ENCODE measurements at regions not wholly inside any gene's neighbourhood (a gene's known extent, or its start where the extent isn't known, plus 50 kb on each side); places are given as distances from the start of the nearest gene placed in this dataset.

- no peak for DNase-seq
Measured at GRCh38 chrX:139106069-139106468, 394.6 kb upstream of the FGF13 start.

- no peak for DNase-seq
Measured at GRCh38 chrX:139094671-139095592, 383.4 kb upstream of the FGF13 start.

- no peak for DNase-seq
Measured at GRCh38 chrX:139093201-139093600, 381.7 kb upstream of the FGF13 start.

GRCh38 chrX:139091878-139092277 is 380.4 kb upstream of the FGF13 start:
- no peak for DNase-seq

- DNase-seq = no peak
Measured at GRCh38 chrX:139091066-139091465, 379.5 kb upstream of the FGF13 start.

GRCh38 chrX:139086246-139086645 is 374.7 kb upstream of the FGF13 start:
- DNase-seq = no peak

GRCh38 chrX:139085404-139085803 is 373.9 kb upstream of the FGF13 start:
- DNase-seq = no peak

GRCh38 chrX:139083191-139083590 is 371.7 kb upstream of the FGF13 start:
- DNase-seq = no peak

- no peak for DNase-seq
Measured at GRCh38 chrX:139081965-139082364, 370.4 kb upstream of the FGF13 start.

- DNase-seq = no peak
Measured at GRCh38 chrX:139079789-139080188, 368.3 kb upstream of the FGF13 start.

- DNase-seq = no peak
Measured at GRCh38 chrX:139078761-139079280, 367.3 kb upstream of the FGF13 start.

- DNase-seq = no peak
Measured at GRCh38 chrX:139078342-139078741, 366.8 kb upstream of the FGF13 start.

- DNase-seq = no peak
Measured at GRCh38 chrX:139077281-139078250, 366.0 kb upstream of the FGF13 start.

GRCh38 chrX:139063364-139063763 is 351.8 kb upstream of the FGF13 start:
- no peak for DNase-seq

GRCh38 chrX:139058831-139059495 is 347.4 kb upstream of the FGF13 start:
- no peak for DNase-seq

- DNase-seq = no peak
Measured at GRCh38 chrX:139052461-139052860, 340.9 kb upstream of the FGF13 start.

- no peak for DNase-seq
Measured at GRCh38 chrX:139049465-139049864, 337.9 kb upstream of the FGF13 start.

- no peak for DNase-seq
Measured at GRCh38 chrX:139044680-139045079, 333.2 kb upstream of the FGF13 start.

GRCh38 chrX:139039041-139039440 is 327.5 kb upstream of the FGF13 start:
- no peak for DNase-seq

- no peak for DNase-seq
Measured at GRCh38 chrX:139026811-139027210, 315.3 kb upstream of the FGF13 start.

- DNase-seq = no peak
Measured at GRCh38 chrX:139026406-139026805, 314.9 kb upstream of the FGF13 start.

- DNase-seq = no peak
Measured at GRCh38 chrX:139025816-139026215, 314.3 kb upstream of the FGF13 start.

GRCh38 chrX:139023531-139023930 is 312.0 kb upstream of the FGF13 start:
- no peak for DNase-seq

Measured in hematopoietic multipotent progenitor cell treated with erythropoietin and hydrocortisone succinate and interleukin-3 and kit ligand, for 8 days (in vitro differentiated cells).